SK-N-SH (cell line): ENCODE measurements at regions not wholly inside any gene's neighbourhood (a gene's known extent, or its start where the extent isn't known, plus 50 kb on each side); places are given as distances from the start of the nearest gene placed in this dataset.

Experiments
- CTCF ChIA-PET: fragments of 300-600, 350-600 bp; formaldehyde crosslinking; extraction: SDS; loops from one replicate; lab custom pipeline; 2021; lab: Yijun Ruan, JAX
- POLR2A ChIA-PET: fragments of 350-600 bp; sonication (Branson Sonifier 250); formaldehyde crosslinking; extraction: SDS; loops from one replicate; lab custom pipeline; 2020; ENCODE audit warnings: antibody characterized with exemption, inconsistent platforms; lab: Yijun Ruan, JAX
- DNase-seq: peaks from one replicate; pipeline ENCODE4 v3.0.0; 2012
- H2AFZ ChIP-seq: fragments of 200-600 bp; sonication (generic); 2 replicates; pipeline ENCODE4 v1.8.1; 2016; ENCODE audit warnings: antibody characterized with exemption, mild to moderate bottlenecking, low read depth
- H3F3A ChIP-seq: fragments of 200-600 bp; sonication (generic); replicated peaks from 2 replicates; pipeline ENCODE3; 2016; ENCODE audit warnings: antibody characterized with exemption, mild to moderate bottlenecking; ENCODE audit not compliant: insufficient read depth
- H3K27ac ChIP-seq, 2 experiments: fragments of 200-500 bp in 1 of 2; fragments of 200-600 bp in 1 of 2; sonication (Bioruptor generic) in 1 of 2; sonication (generic), shearing (Covaris generic) in 1 of 2; 2 replicates each; pipeline versions ENCODE4 v1.5.1 to v1.6.1; 2014 to 2016; ENCODE audit warnings: low read depth in 2 of 2, inconsistent platforms in 1 of 2, low read length in 1 of 2, mild to moderate bottlenecking in 1 of 2, mixed read lengths in 1 of 2
- H3K27me3 ChIP-seq: fragments of 200-600 bp; sonication (generic), shearing (Covaris generic); 2 replicates; pipeline ENCODE4 v1.6.1; 2016; ENCODE audit warnings: mixed run types; ENCODE audit not compliant: insufficient read depth
- H3K36me3 ChIP-seq, 2 experiments: fragments of 200-500 bp in 1 of 2; fragments of 200-600 bp in 1 of 2; sonication (Bioruptor generic) in 1 of 2; sonication (generic) in 1 of 2; replicated peaks in 1 of 2; 2 replicates each; pipeline versions ENCODE3 to v1.5.1; 2014 to 2016; ENCODE audit warnings: low read length in 1 of 2, mild to moderate bottlenecking in 1 of 2; ENCODE audit not compliant: insufficient read depth in 2 of 2, control insufficient read depth in 1 of 2
- H3K4me1 ChIP-seq, 2 experiments: fragments of 200-500 bp in 1 of 2; fragments of 200-600 bp in 1 of 2; sonication (Bioruptor generic) in 1 of 2; sonication (generic), shearing (Covaris generic) in 1 of 2; 2 replicates each; pipeline versions ENCODE4 v1.5.1 to v1.6.1; 2014 to 2016; ENCODE audit warnings: low read depth in 1 of 2, low read length in 1 of 2, mixed run types in 1 of 2; ENCODE audit not compliant: insufficient read depth in 2 of 2, control insufficient read depth in 1 of 2
- H3K4me2 ChIP-seq: fragments of 200-600 bp; sonication (generic), shearing (Covaris generic); 2 replicates; pipeline ENCODE4 v1.6.1; 2017; ENCODE audit warnings: mixed run types
- H3K4me3 ChIP-seq, 2 experiments: fragments of 200-500 bp in 1 of 2; fragments of 200-600 bp in 1 of 2; sonication (Bioruptor generic) in 1 of 2; sonication (generic), shearing (Covaris generic) in 1 of 2; 2 replicates each; pipeline versions ENCODE4 v1.5.1 to v1.8.1; 2014 to 2016; ENCODE audit warnings: low read depth in 2 of 2, inconsistent platforms in 1 of 2, low read length in 1 of 2, mild to moderate bottlenecking in 1 of 2, mixed read lengths in 1 of 2, moderate library complexity in 1 of 2
- H3K79me2 ChIP-seq: fragments of 200-600 bp; sonication (generic); 2 replicates; pipeline ENCODE4 v1.8.1; 2017; ENCODE audit warnings: mild to moderate bottlenecking; ENCODE audit not compliant: insufficient read depth
- H3K9ac ChIP-seq: fragments of 200-600 bp; sonication (generic); 2 replicates; pipeline ENCODE4 v1.6.1; 2017; ENCODE audit warnings: mixed run types
- H3K9me2 ChIP-seq: fragments of 200-600 bp; sonication (generic); 2 replicates; pipeline ENCODE4 v1.6.1; 2017; ENCODE audit warnings: mixed run types
- H3K9me3 ChIP-seq: fragments of 200-600 bp; sonication (generic); 2 replicates; pipeline ENCODE4 v1.6.1; 2017; ENCODE audit warnings: mixed run types, mild to moderate bottlenecking, moderate library complexity
- H4K20me1 ChIP-seq: fragments of 200-600 bp; sonication (generic); 2 replicates; pipeline ENCODE4 v1.6.1; 2017; ENCODE audit warnings: mild to moderate bottlenecking, mixed run types; ENCODE audit not compliant: insufficient read depth
- EP300 ChIP-seq, 2 experiments: IDR thresholded peaks; 2 replicates each; pipeline versions ENCODE4 v1.4.0 to v1.6.1; 2012; ENCODE audit warnings: borderline replicate concordance in 1 of 2, low read depth in 1 of 2, low read length in 1 of 2
- FOSL2 ChIP-seq: IDR thresholded peaks from 2 replicates; pipeline ENCODE4 v1.4.0; 2012; ENCODE audit warnings: low read depth, mild to moderate bottlenecking, moderate library complexity, borderline replicate concordance
- FOXJ3 ChIP-seq: sonication (generic); formaldehyde crosslinking; IDR thresholded peaks from 2 replicates; pipeline ENCODE4 v1.5.1; 2020; ENCODE audit warnings: mild to moderate bottlenecking, missing genetic modification reagents
- GABPA ChIP-seq: IDR thresholded peaks from 2 replicates; pipeline ENCODE4 v1.4.0; 2012; ENCODE audit warnings: low read depth, mild to moderate bottlenecking
- MEF2A ChIP-seq: IDR thresholded peaks from 2 replicates; pipeline ENCODE4 v1.4.0; 2012; ENCODE audit warnings: low read depth, borderline replicate concordance
- MXI1 ChIP-seq: IDR thresholded peaks from 2 replicates; pipeline ENCODE4 v1.6.1; 2012; ENCODE audit warnings: mild to moderate bottlenecking, low read depth, low read length, improper control_type of control experiment
- NRF1 ChIP-seq: IDR thresholded peaks from 2 replicates; pipeline ENCODE4 v1.6.1; 2012; ENCODE audit warnings: low read depth, mild to moderate bottlenecking, low read length
- RAD21 ChIP-seq: IDR thresholded peaks from 2 replicates; pipeline ENCODE4 v1.6.1; 2012; ENCODE audit warnings: mild to moderate bottlenecking, low read length
- SIN3A ChIP-seq: IDR thresholded peaks from 2 replicates; pipeline ENCODE4 v1.6.1; 2012; ENCODE audit warnings: low read depth, mild to moderate bottlenecking, low read length, moderate library complexity, borderline replicate concordance
- SMC3 ChIP-seq: IDR thresholded peaks from 2 replicates; pipeline ENCODE4 v1.6.1; 2012; ENCODE audit warnings: low read depth, low read length, improper control_type of control experiment
- USF2 ChIP-seq: fragments of 150-350 bp; IDR thresholded peaks from 2 replicates; pipeline ENCODE4 v1.6.1; 2017; ENCODE audit warnings: antibody characterized with exemption, low read length, low read depth, borderline replicate concordance
- ZBTB33 ChIP-seq: IDR thresholded peaks from 2 replicates; pipeline ENCODE4 v1.4.0; 2012; ENCODE audit warnings: low read depth, borderline replicate concordance
- WGBS: methylation state at CpG from one replicate; pipeline ENCODE4 v1.1.6; 2017; ENCODE audit warnings: low lambda C conversion rate; 5-methylcytosine and 5-hydroxymethylcytosine counted together
- TF ChIP-seq, protein P1 (sequence below): fragments of 200-600 bp; sonication (generic); IDR thresholded peaks from 2 replicates; pipeline ENCODE4 v1.6.1; 2017; ENCODE audit warnings: antibody characterized with exemption, mild to moderate bottlenecking, moderate library complexity
- TF ChIP-seq, protein P2 (sequence below): fragments of 150-350 bp; IDR thresholded peaks from 2 replicates; pipeline ENCODE4 v1.6.1; 2016; ENCODE audit warnings: mild to moderate bottlenecking, low read depth, low read length

DNA sequence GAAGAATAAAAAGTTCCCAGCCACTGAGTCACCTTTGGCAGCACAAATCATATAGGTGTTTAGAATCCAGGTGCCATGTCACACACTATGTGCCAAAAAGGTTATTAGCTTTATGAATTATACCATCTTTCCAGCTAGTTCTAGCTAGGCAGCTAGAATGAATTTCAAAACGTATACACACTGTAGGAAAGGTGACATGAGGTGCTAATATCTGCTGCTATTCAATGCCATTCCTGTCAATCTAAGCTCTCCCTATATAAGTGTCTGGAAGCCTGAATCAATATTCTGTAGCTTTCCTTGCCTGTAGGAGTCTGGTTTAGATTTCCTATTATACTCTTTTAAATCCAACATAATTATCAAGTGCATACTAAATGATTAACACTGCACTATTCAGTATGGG is 868.6 kb downstream of the GATA3 start:
- H3K36me3 ChIP-seq: no peaks in the 10 kb centered on the region
- no peak for DNase-seq
- no peak overlapping the region for H3K27ac ChIP-seq
- H3K4me1 ChIP-seq: no peaks in the 10 kb centered on the region
- H3K9me2 ChIP-seq: no peaks in the 10 kb centered on the region
- TF ChIP-seq EP300 (IDR thresholded peaks at IDR 0.05; ENCODE audit: borderline replicate concordance in 1 of 2, low read depth in 1 of 2, low read length in 1 of 2): no peak
- TF ChIP-seq RAD21: no peak
- TF ChIP-seq FOXJ3 (CRISPR knock-in tag): no peak
- TF ChIP-seq FOSL2: no peak
- TF ChIP-seq, protein P1, sequence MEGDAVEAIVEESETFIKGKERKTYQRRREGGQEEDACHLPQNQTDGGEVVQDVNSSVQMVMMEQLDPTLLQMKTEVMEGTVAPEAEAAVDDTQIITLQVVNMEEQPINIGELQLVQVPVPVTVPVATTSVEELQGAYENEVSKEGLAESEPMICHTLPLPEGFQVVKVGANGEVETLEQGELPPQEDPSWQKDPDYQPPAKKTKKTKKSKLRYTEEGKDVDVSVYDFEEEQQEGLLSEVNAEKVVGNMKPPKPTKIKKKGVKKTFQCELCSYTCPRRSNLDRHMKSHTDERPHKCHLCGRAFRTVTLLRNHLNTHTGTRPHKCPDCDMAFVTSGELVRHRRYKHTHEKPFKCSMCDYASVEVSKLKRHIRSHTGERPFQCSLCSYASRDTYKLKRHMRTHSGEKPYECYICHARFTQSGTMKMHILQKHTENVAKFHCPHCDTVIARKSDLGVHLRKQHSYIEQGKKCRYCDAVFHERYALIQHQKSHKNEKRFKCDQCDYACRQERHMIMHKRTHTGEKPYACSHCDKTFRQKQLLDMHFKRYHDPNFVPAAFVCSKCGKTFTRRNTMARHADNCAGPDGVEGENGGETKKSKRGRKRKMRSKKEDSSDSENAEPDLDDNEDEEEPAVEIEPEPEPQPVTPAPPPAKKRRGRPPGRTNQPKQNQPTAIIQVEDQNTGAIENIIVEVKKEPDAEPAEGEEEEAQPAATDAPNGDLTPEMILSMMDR: no peak
- no peak for TF ChIP-seq USF2
- no peak for TF ChIP-seq GABPA
- no peak for TF ChIP-seq ZBTB33
- TF ChIP-seq, protein P2, sequence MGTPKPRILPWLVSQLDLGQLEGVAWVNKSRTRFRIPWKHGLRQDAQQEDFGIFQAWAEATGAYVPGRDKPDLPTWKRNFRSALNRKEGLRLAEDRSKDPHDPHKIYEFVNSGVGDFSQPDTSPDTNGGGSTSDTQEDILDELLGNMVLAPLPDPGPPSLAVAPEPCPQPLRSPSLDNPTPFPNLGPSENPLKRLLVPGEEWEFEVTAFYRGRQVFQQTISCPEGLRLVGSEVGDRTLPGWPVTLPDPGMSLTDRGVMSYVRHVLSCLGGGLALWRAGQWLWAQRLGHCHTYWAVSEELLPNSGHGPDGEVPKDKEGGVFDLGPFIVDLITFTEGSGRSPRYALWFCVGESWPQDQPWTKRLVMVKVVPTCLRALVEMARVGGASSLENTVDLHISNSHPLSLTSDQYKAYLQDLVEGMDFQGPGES: no peak
- no peak for TF ChIP-seq SIN3A
- TF ChIP-seq MXI1: no peak
- TF ChIP-seq NRF1: no peak
- TF ChIP-seq MEF2A: no peak
- no peak for TF ChIP-seq SMC3
- H3K9me3 ChIP-seq: no peaks in the 10 kb centered on the region
- no peak overlapping the region for H2AFZ ChIP-seq
- no peak overlapping the region for H3K4me3 ChIP-seq
- no peak overlapping the region for H3K4me2 ChIP-seq
- H3K27me3 ChIP-seq: no peaks in the 10 kb centered on the region
- ChIA-PET CTCF (interaction anchor here (1.2 to 1.3 kb wide), 2 partner anchors 10 to 11 kb away, joined by 3 to 4 read pairs; no protein-coding TSS in a partner anchor), POLR2A (no interaction called here)
- WGBS: 0% methylated on average over 1 of the region's 1 CpG
- no peak overlapping the region for H3K9ac ChIP-seq
- no peaks in the 10 kb centered on the region for H4K20me1 ChIP-seq
- H3F3A ChIP-seq: no peaks in the 10 kb centered on the region
- H3K79me2 ChIP-seq: no peaks in the 10 kb centered on the region
